H1 (cell line): ENCODE measurements at regions not wholly inside any gene's neighbourhood (a gene's known extent, or its start where the extent isn't known, plus 50 kb on each side); places are given as distances from the start of the nearest gene placed in this dataset.

Experiments
- EZH2 ChIP-seq: fragments of 200-600 bp; sonication (generic); IDR thresholded peaks from 2 replicates; pipeline ENCODE4 v1.7.1; 2012; ENCODE audit warnings: low read depth, mild to moderate bottlenecking, moderate library complexity, low read length, inconsistent platforms; ENCODE audit not compliant: severe bottlenecking
- TAF1 ChIP-seq: IDR thresholded peaks from 2 replicates; pipeline ENCODE4 v1.6.1; 2011; ENCODE audit warnings: mild to moderate bottlenecking, low read depth, low read length
- TF ChIP-seq, protein P1 (sequence below): IDR thresholded peaks from 2 replicates; pipeline ENCODE4 v1.6.1; 2012; ENCODE audit warnings: low read length, inconsistent platforms

DNA sequence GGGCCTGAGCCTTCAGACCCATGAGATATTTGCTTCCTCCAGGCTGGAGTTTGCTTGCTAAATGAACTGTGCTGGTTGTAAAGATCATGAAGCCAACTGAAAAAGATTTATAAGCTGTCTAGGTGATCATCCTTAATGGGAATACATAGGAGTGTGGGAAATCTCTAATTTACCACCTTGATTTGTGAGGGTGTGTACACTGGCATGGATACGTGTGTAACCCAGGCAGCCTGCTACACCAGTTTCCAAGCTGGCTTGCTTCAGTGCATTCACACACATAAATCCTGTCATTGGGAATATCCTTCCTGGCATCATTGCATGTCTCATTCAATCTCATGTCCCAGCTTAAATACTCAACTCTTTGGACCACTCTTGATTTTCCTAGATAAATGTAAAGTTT is 57.6 kb upstream of the GNG12 start (continued):
- TF ChIP-seq, protein P1, sequence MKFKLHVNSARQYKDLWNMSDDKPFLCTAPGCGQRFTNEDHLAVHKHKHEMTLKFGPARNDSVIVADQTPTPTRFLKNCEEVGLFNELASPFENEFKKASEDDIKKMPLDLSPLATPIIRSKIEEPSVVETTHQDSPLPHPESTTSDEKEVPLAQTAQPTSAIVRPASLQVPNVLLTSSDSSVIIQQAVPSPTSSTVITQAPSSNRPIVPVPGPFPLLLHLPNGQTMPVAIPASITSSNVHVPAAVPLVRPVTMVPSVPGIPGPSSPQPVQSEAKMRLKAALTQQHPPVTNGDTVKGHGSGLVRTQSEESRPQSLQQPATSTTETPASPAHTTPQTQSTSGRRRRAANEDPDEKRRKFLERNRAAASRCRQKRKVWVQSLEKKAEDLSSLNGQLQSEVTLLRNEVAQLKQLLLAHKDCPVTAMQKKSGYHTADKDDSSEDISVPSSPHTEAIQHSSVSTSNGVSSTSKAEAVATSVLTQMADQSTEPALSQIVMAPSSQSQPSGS = no peak
- no peak for TF ChIP-seq TAF1
- TF ChIP-seq EZH2 = no peak
